Endothelial cell of umbilical vein (primary cell): ENCODE measurements at regions not wholly inside any gene's neighbourhood (a gene's known extent, or its start where the extent isn't known, plus 50 kb on each side); places are given as distances from the start of the nearest gene placed in this dataset.

Experiments used
- BruUV-seq: library from RNA; stranded (reverse); fragments of 400-500 nt; replicated peaks from 2 replicates; lab custom pipeline; 2021; lab: Mats Ljungman, UMichigan
- CTCF ChIA-PET: fragments of 300-600, 350-600 bp; sonication (Branson Sonifier 250); formaldehyde crosslinking; loops from one replicate; lab custom pipeline; 2021; ENCODE audit warnings: antibody characterized with exemption, inconsistent platforms; lab: Charles Lee
- POLR2A ChIA-PET: fragments of 300-600, 350-600 bp; sonication (Branson Sonifier 250); formaldehyde crosslinking; loops from one replicate; lab custom pipeline; 2021; ENCODE audit warnings: antibody characterized with exemption, inconsistent platforms; lab: Charles Lee
- DNase-seq: peaks from one replicate; pipeline ENCODE4 v3.0.0-alpha.2; 2011; ENCODE audit warnings: low read depth, low spot score
- FAIRE-seq: peaks from 2 replicates; lab custom pipeline; 2011; peaks lifted over from hg19 to GRCh38; lab: Jason Lieb, UNC
- H2AFZ ChIP-seq: 2 replicates; pipeline ENCODE4 v1.6.0; 2012; ENCODE audit warnings: low read depth, low read length, control low read depth, inconsistent platforms
- H3K27ac ChIP-seq: 2 replicates; pipeline ENCODE4 v1.5.1; 2011; ENCODE audit warnings: low read depth, mild to moderate bottlenecking, control low read depth, low read length, moderate library complexity; ENCODE audit not compliant: insufficient read depth
- H3K27me3 ChIP-seq, 2 experiments: 2 replicates each; pipeline versions ENCODE4 v1.6.0 to v1.6.1; 2011; ENCODE audit warnings: low read length in 2 of 2, mixed read lengths in 1 of 2; ENCODE audit not compliant: control insufficient read depth in 2 of 2, insufficient read depth in 2 of 2
- H3K36me3 ChIP-seq, 2 experiments: 2 replicates in 1 of 2; 3 replicates in 1 of 2; pipeline ENCODE4 v1.5.1; 2011; ENCODE audit warnings: low read length in 2 of 2, mild to moderate bottlenecking in 1 of 2, moderate library complexity in 1 of 2; ENCODE audit not compliant: control insufficient read depth in 2 of 2, insufficient read depth in 2 of 2; ENCODE audit errors: extremely low read depth in 1 of 2
- H3K4me1 ChIP-seq: 3 replicates; pipeline ENCODE4 v1.5.1; 2011; ENCODE audit warnings: mild to moderate bottlenecking, low read length; ENCODE audit not compliant: control insufficient read depth, insufficient read depth; ENCODE audit errors: extremely low read depth
- H3K4me2 ChIP-seq: 2 replicates; pipeline ENCODE4 v1.6.1; 2011; ENCODE audit warnings: low read length, control low read depth, mixed read lengths; ENCODE audit not compliant: insufficient read depth
- H3K4me3 ChIP-seq, 3 experiments: fragments of 200-600 bp in 1 of 3; sonication (generic), shearing (Covaris generic) in 1 of 3; replicated peaks in 1 of 3; 2 replicates each; pipeline ENCODE4 v1.5.1; 2011 to 2016; ENCODE audit warnings: control low read depth in 3 of 3, low read length in 3 of 3, mild to moderate bottlenecking in 2 of 3, inconsistent platforms in 1 of 3, low read depth in 1 of 3, moderate library complexity in 1 of 3; ENCODE audit not compliant: insufficient read depth in 1 of 3
- H3K79me2 ChIP-seq: 2 replicates; pipeline ENCODE4 v1.6.0; 2012; ENCODE audit warnings: low read length, inconsistent platforms; ENCODE audit not compliant: control insufficient read depth, insufficient read depth
- H3K9ac ChIP-seq: replicated peaks from 2 replicates; pipeline ENCODE3; 2011; ENCODE audit warnings: low read length, control low read depth; ENCODE audit not compliant: insufficient read depth; ENCODE audit errors: extremely low read depth
- H3K9me1 ChIP-seq: replicated peaks from 3 replicates; pipeline ENCODE4 v1.6.0; 2011; ENCODE audit warnings: mild to moderate bottlenecking, low read length; ENCODE audit not compliant: control insufficient read depth, insufficient read depth; ENCODE audit errors: extremely low read depth
- H3K9me3 ChIP-seq: replicated peaks from 2 replicates; pipeline ENCODE4 v1.5.1; 2012; ENCODE audit warnings: low read length, inconsistent platforms; ENCODE audit not compliant: control insufficient read depth, insufficient read depth
- H4K20me1 ChIP-seq: replicated peaks from 2 replicates; pipeline ENCODE3; 2011; ENCODE audit warnings: mild to moderate bottlenecking, low read length; ENCODE audit not compliant: control insufficient read depth, insufficient read depth; ENCODE audit errors: extremely low read depth
- CTCF ChIP-seq, 2 donors: IDR thresholded peaks; 1 replicate in 1 of 2; 2 replicates in 1 of 2; pipeline ENCODE4 v1.5.1; 2011; ENCODE audit warnings: low read length in 2 of 2, mild to moderate bottlenecking in 2 of 2, moderate library complexity in 2 of 2, control low read depth in 1 of 2, inconsistent platforms in 1 of 2, low read depth in 1 of 2; ENCODE audit not compliant: insufficient read depth in 1 of 2; ENCODE audit errors: extremely low read depth in 1 of 2
- EZH2 ChIP-seq: IDR thresholded peaks from 2 replicates; pipeline ENCODE4 v1.6.1; 2012; ENCODE audit warnings: borderline replicate concordance, low read depth, mild to moderate bottlenecking, moderate library complexity, low read length, inconsistent platforms; ENCODE audit not compliant: severe bottlenecking
- FOS ChIP-seq: IDR thresholded peaks from 2 replicates; pipeline ENCODE4 v1.6.1; 2011; ENCODE audit warnings: mild to moderate bottlenecking, low read length, moderate library complexity, borderline replicate concordance; ENCODE audit not compliant: insufficient read depth
- GATA2 ChIP-seq: IDR thresholded peaks from 2 replicates; pipeline ENCODE4 v1.7.0; 2011; ENCODE audit warnings: low read depth, mild to moderate bottlenecking, moderate library complexity, mixed read lengths, low read length; ENCODE audit not compliant: insufficient read length, insufficient read depth
- JUN ChIP-seq: IDR thresholded peaks from 2 replicates; pipeline ENCODE4 v1.6.1; 2011; ENCODE audit warnings: borderline replicate concordance, low read depth; ENCODE audit not compliant: insufficient read length, insufficient read depth
- MAX ChIP-seq: IDR thresholded peaks from 2 replicates; pipeline ENCODE4 v1.6.1; 2011; ENCODE audit not compliant: insufficient read depth, insufficient read length
- MYC ChIP-seq: IDR thresholded peaks from one replicate; pipeline ENCODE4 v1.6.1; 2011; ENCODE audit warnings: mild to moderate bottlenecking, low read depth, low read length
- POLR2AphosphoS5 ChIP-seq: IDR thresholded peaks from 2 replicates; pipeline ENCODE4 v1.6.1; 2012; ENCODE audit warnings: low read depth, mild to moderate bottlenecking, control low read depth, low read length, moderate library complexity; ENCODE audit not compliant: insufficient read depth
- dilution Hi-C: fragments of 300-500 bp; cut with MboI; formaldehyde crosslinking; loops from one replicate; pipeline ENCODE4 v1.15.0; 2019; ENCODE audit warnings: low sequenced_read_pairs; ENCODE audit not compliant: extremely low pct_ligation_motif_present
- intact Hi-C: fragments of 100-400 bp; cut with micrococcal nuclease; formaldehyde crosslinking; loops from one replicate; pipeline ENCODE4 v1.10.0; 2022

GRCh38 chr10:70950037-70950436, 61.7 kb upstream of the PCBD1 start:
- TF ChIP-seq GATA2 (no peak), MYC (no peak), MAX (no peak), POLR2AphosphoS5 (no peak), CTCF (IDR thresholded peaks at IDR 0.05; ENCODE audit: extremely low read depth in 1 of 2, insufficient read depth in 1 of 2, low read depth in 1 of 2, low read length in 2 of 2) (no peak), JUN (no peak)
- peaks cover 3% of the 10 kb centered on the region for H4K20me1 ChIP-seq
- no peak overlapping the region for H3K9ac ChIP-seq
- POLR2A ChIA-PET, result no interaction called here
- no TSS peak for BruUV-seq
- no peaks in the 10 kb centered on the region for H3K4me1 ChIP-seq
- CTCF ChIA-PET, result no interaction called here
- no peak for FAIRE-seq
- no peak overlapping the region for H3K27ac ChIP-seq
- H3K9me1 ChIP-seq, result no peaks in the 10 kb centered on the region
- H3K36me3 ChIP-seq, result no peaks in the 10 kb centered on the region
- H3K4me2 ChIP-seq, result no peak overlapping the region
- intact Hi-C loops (no loop called here), dilution Hi-C loops (no loop called here)
- H3K79me2 ChIP-seq, result no peaks in the 10 kb centered on the region
- H3K9me3 ChIP-seq, result no peaks in the 10 kb centered on the region
- no peak overlapping the region for H3K4me3 ChIP-seq
- no peak overlapping the region for H2AFZ ChIP-seq
- no peak for DNase-seq
- peaks cover under 1 to 9% of the 10 kb centered on the region in 2 experiments for H3K27me3 ChIP-seq

- ChIA-PET CTCF (interaction anchor here (1.1 kb wide), 1 partner anchor 334 kb away, joined by 3 read pairs; no protein-coding TSS in a partner anchor), POLR2A (no interaction called here)
- H3K9me1 ChIP-seq, result no peaks in the 10 kb centered on the region
- DNase-seq, result no peak
- no peaks in the 10 kb centered on the region for H3K36me3 ChIP-seq
- no TSS peak for BruUV-seq
- no peak overlapping the region for H3K4me3 ChIP-seq
- H2AFZ ChIP-seq, result no peak overlapping the region
- H3K27me3 ChIP-seq, result peaks cover 3 to 9% of the 10 kb centered on the region in 2 experiments
- H3K4me1 ChIP-seq, result no peaks in the 10 kb centered on the region
- H3K79me2 ChIP-seq, result no peaks in the 10 kb centered on the region
- no peak overlapping the region for H3K27ac ChIP-seq
- no peak overlapping the region for H3K9ac ChIP-seq
- TF ChIP-seq MYC, result no peak
- TF ChIP-seq GATA2, result no peak
- no peak for TF ChIP-seq MAX
- TF ChIP-seq CTCF (IDR thresholded peaks at IDR 0.05; ENCODE audit: extremely low read depth in 1 of 2, insufficient read depth in 1 of 2, low read depth in 1 of 2, low read length in 2 of 2), result no peak
- TF ChIP-seq JUN, result no peak
- TF ChIP-seq POLR2AphosphoS5, result no peak
- TF ChIP-seq EZH2, result no peak
- no peak for TF ChIP-seq FOS
- dilution Hi-C loops, result no loop called here
- intact Hi-C loops, result no loop called here
- H3K9me3 ChIP-seq, result no peaks in the 10 kb centered on the region
- peaks cover 3% of the 10 kb centered on the region for H4K20me1 ChIP-seq
- no peak for FAIRE-seq
- H3K4me2 ChIP-seq, result no peak overlapping the region
Measured at GRCh38 chr10:70950801-70951200, 62.4 kb upstream of the PCBD1 start.
